Nephron (organoid): ENCODE measurements at regions not wholly inside any gene's neighbourhood (a gene's known extent, or its start where the extent isn't known, plus 50 kb on each side); places are given as distances from the start of the nearest gene placed in this dataset.

Source experiments
- H3K27ac Mint-ChIP-seq, 3 experiments: 2 replicates each; pipeline ENCODE4 v1.8.0; 2020; ENCODE audit warnings: mixed read lengths in 3 of 3, mild to moderate bottlenecking in 2 of 3, moderate library complexity in 1 of 3
- H3K27me3 Mint-ChIP-seq: 2 replicates; pipeline ENCODE4 v1.8.0; 2021; ENCODE audit warnings: low read depth, mild to moderate bottlenecking, moderate library complexity, mixed read lengths
- H3K36me3 Mint-ChIP-seq: 2 replicates; pipeline ENCODE4 v1.8.0; 2020; ENCODE audit warnings: low read depth, mixed read lengths
- H3K4me1 Mint-ChIP-seq: 2 replicates; pipeline ENCODE4 v1.8.0; 2020; ENCODE audit warnings: mixed read lengths
- H3K4me3 Mint-ChIP-seq, 3 experiments: 2 replicates each; pipeline ENCODE4 v1.8.0; 2020; ENCODE audit warnings: mild to moderate bottlenecking in 3 of 3, mixed read lengths in 3 of 3, moderate library complexity in 2 of 3
- H3K9me3 Mint-ChIP-seq: 2 replicates; pipeline ENCODE4 v1.8.0; 2020; ENCODE audit warnings: mixed read lengths
- CTCF ChIP-seq, 3 experiments: fragments of 200-600 bp; sonication (generic); IDR thresholded peaks; one replicate each; pipeline ENCODE4 v1.5.0; 2021; ENCODE audit warnings: antibody characterized with exemption in 3 of 3; ENCODE audit not compliant: unreplicated experiment in 3 of 3

GRCh38 chr4:112979881-112980421 lies 69.5 kb upstream of the ANK2 start:
- Mint-ChIP-seq H3K9me3 (peaks cover 4% of the 10 kb centered on the region), H3K27me3 (no peaks in the 10 kb centered on the region), H3K27ac (no peak overlapping the region), H3K4me3 (no peak overlapping the region), H3K4me1 (no peaks in the 10 kb centered on the region), H3K36me3 (no peaks in the 10 kb centered on the region)
- no peak for TF ChIP-seq CTCF (IDR thresholded peaks at IDR 0.05; ENCODE audit: unreplicated experiment in 3 of 3)

DNA sequence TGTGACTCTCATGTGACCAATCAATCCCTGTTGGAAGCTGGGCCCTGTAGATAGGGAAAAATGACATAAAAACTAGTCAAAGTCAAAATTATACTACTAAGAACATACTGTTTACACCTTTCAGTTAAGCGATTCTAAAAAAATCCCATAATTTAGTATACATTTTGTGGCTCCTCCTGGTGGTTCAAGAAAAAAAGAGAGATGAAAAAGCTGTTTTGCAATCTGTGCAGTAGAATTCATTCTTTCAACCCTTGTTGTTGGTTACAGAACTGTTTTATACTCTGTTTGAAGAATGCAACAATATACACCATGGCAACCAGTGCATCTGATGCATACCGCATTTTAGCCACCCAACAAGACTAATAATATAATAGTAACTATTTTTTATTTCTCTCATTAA lies 66.8 kb upstream of the ANK2 start:
- Mint-ChIP-seq H3K4me1 (no peaks in the 10 kb centered on the region), H3K4me3 (no peak overlapping the region), H3K36me3 (no peaks in the 10 kb centered on the region), H3K27ac (no peak overlapping the region), H3K9me3 (peaks cover 4% of the 10 kb centered on the region), H3K27me3 (no peaks in the 10 kb centered on the region)
- TF ChIP-seq CTCF (IDR thresholded peaks at IDR 0.05; ENCODE audit: unreplicated experiment in 3 of 3) = no peak

- Mint-ChIP-seq H3K4me1 (no peaks in the 10 kb centered on the region), H3K9me3 (no peaks in the 10 kb centered on the region)
- no peak for TF ChIP-seq CTCF (IDR thresholded peaks at IDR 0.05; ENCODE audit: unreplicated experiment in 3 of 3)
These were observed 54.6 kb upstream of the ANK2 start for GRCh38 chr4:112994732-112995464.

More at GRCh38 chr4:112994732-112995464, 54.6 kb upstream of the ANK2 start:
- Mint-ChIP-seq H3K27me3 (no peaks in the 10 kb centered on the region), H3K36me3 (no peaks in the 10 kb centered on the region), H3K27ac (no peak overlapping the region), H3K4me3 (no peak overlapping the region)
